ENCODE measurements at regions not wholly inside any gene's neighbourhood (a gene's known extent, or its start where the extent isn't known, plus 50 kb on each side); places are given as distances from the start of the nearest gene placed in this dataset.

DNA sequence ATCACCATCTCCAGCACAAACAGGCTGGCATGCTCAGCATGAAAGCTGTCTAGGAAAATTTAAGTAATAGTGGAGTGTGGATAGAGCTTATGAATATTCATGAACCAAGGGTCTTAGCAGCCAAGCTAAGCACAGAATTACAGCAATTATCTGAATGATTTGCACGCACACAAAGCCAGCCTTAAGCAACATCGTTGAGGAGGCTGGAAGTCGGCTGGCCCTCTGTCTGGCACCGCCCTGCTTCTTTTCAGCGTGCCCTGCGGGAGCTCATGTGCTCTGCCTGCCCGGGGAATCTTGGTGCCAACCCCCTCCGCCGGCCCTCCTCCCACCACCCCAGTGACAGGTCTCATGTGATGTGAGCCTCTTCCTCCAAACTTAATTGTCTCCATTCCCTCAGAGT is 540.1 kb downstream of the CMPK2 start:
- Histone ChIP-seq H3K9ac (ENCODE audit: low read depth, low read length) (no peak overlapping the region), H3K9me3 (ENCODE audit: insufficient read depth, low read length, severe bottlenecking) (no peaks in the 10 kb centered on the region), H3K36me3 (ENCODE audit: insufficient read depth, low read length) (no peaks in the 10 kb centered on the region), H2AFZ (ENCODE audit: low read depth, low read length) (no peak overlapping the region), H3K4me2 (ENCODE audit: insufficient read depth, low read length) (no peak overlapping the region), H3K79me2 (ENCODE audit: insufficient read depth, low read length) (no peaks in the 10 kb centered on the region), H3K27ac (ENCODE audit: low read length) (no peak overlapping the region), H3K27me3 (ENCODE audit: insufficient read depth, low read length, poor library complexity) (no peaks in the 10 kb centered on the region), H3K4me1 (ENCODE audit: insufficient read depth, low read length) (no peaks in the 10 kb centered on the region), H3K4me3 (ENCODE audit: low read depth in 1 of 2, low read length in 2 of 2) (no peak overlapping the region), H4K20me1 (ENCODE audit: insufficient read depth, low read length) (no peaks in the 10 kb centered on the region)
- TF ChIP-seq, protein P1, sequence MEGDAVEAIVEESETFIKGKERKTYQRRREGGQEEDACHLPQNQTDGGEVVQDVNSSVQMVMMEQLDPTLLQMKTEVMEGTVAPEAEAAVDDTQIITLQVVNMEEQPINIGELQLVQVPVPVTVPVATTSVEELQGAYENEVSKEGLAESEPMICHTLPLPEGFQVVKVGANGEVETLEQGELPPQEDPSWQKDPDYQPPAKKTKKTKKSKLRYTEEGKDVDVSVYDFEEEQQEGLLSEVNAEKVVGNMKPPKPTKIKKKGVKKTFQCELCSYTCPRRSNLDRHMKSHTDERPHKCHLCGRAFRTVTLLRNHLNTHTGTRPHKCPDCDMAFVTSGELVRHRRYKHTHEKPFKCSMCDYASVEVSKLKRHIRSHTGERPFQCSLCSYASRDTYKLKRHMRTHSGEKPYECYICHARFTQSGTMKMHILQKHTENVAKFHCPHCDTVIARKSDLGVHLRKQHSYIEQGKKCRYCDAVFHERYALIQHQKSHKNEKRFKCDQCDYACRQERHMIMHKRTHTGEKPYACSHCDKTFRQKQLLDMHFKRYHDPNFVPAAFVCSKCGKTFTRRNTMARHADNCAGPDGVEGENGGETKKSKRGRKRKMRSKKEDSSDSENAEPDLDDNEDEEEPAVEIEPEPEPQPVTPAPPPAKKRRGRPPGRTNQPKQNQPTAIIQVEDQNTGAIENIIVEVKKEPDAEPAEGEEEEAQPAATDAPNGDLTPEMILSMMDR (IDR thresholded peaks at IDR 0.05; ENCODE audit: borderline replicate concordance, extremely low read depth, low read length, poor library complexity, severe bottlenecking): no peak
- TF ChIP-seq EZH2 (IDR thresholded peaks at IDR 0.05; ENCODE audit: borderline replicate concordance, low read depth, low read length, severe bottlenecking): no peak
- DNase-seq: no peak
- ATAC-seq (ENCODE audit: insufficient read depth, low read depth): no peak

DNA sequence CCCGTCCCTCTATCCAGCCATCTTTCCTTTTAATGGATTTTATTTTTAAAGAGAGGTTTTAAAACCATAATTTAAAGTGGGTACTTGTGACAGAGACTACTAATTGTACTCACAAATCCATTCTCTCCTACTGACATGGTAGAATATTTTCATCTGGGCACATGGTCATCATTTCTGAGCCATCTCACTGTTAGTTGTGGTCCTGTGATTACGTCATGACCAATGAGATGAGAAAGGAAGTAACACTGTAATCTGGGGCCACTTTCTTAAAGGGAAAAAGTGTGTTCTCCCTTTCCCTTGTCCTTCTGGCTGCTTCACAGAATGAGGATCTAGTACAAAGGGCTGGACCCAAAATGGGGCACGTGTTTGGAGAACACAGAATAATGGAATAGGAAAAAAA is 538.7 kb downstream of the CMPK2 start:
- Histone ChIP-seq H2AFZ (ENCODE audit: low read depth, low read length) (no peak overlapping the region), H4K20me1 (ENCODE audit: insufficient read depth, low read length) (no peaks in the 10 kb centered on the region), H3K9me3 (ENCODE audit: insufficient read depth, low read length, severe bottlenecking) (no peaks in the 10 kb centered on the region), H3K9ac (ENCODE audit: low read depth, low read length) (no peak overlapping the region), H3K4me1 (ENCODE audit: insufficient read depth, low read length) (no peaks in the 10 kb centered on the region), H3K4me2 (ENCODE audit: insufficient read depth, low read length) (no peak overlapping the region), H3K27me3 (ENCODE audit: insufficient read depth, low read length, poor library complexity) (no peaks in the 10 kb centered on the region), H3K36me3 (ENCODE audit: insufficient read depth, low read length) (no peaks in the 10 kb centered on the region), H3K4me3 (ENCODE audit: low read depth in 1 of 2, low read length in 2 of 2) (no peak overlapping the region), H3K79me2 (ENCODE audit: insufficient read depth, low read length) (no peaks in the 10 kb centered on the region), H3K27ac (ENCODE audit: low read length) (no peak overlapping the region)
- TF ChIP-seq, protein P1 (IDR thresholded peaks at IDR 0.05; ENCODE audit: borderline replicate concordance, extremely low read depth, low read length, poor library complexity, severe bottlenecking): no peak
- no peak for TF ChIP-seq EZH2 (IDR thresholded peaks at IDR 0.05; ENCODE audit: borderline replicate concordance, low read depth, low read length, severe bottlenecking)
- DNase-seq (no peak), ATAC-seq (ENCODE audit: insufficient read depth, low read depth) (no peak)

DNA sequence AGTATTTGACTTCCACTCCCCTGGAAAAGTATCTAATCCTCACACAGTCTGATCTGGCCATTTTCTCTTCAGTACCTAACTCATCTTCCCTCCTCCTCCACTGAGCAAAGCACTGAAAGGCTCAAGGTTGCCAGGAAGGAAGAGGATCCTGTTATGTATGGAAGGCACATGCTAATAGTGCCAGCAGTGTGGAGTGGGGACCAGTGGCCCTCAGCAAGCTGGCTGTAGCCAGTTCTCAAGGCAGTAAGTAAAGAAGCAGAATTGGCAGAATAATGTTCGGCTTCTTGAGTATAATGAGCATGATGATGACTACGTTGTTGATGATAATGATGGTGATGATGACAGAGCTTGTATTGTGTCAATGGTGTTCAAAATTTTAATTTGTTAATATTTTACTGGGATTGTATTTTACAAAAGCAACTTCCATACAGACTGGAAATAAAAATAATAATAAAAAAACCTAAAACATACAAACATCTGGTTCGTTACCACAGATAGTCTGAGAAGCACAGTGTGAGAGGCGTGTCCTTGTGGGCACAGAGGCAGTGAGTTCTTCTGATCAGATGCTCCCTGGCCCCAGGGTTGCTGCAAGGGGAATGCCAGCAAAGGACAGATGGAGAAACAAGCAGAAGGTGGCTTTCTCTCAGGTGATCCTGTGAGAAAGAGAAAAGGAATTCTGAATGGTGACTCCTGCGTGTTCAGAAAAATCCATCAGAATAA is 528.8 kb downstream of the CMPK2 start:
- H2AFZ ChIP-seq (ENCODE audit: low read depth, low read length): no peak overlapping the region
- no peak for ATAC-seq (ENCODE audit: insufficient read depth, low read depth)
- no peaks in the 10 kb centered on the region for H3K4me1 ChIP-seq (ENCODE audit: insufficient read depth, low read length)
- no peak for DNase-seq
- no peaks in the 10 kb centered on the region for H3K9me3 ChIP-seq (ENCODE audit: insufficient read depth, low read length, severe bottlenecking)
- TF ChIP-seq EZH2 (IDR thresholded peaks at IDR 0.05; ENCODE audit: borderline replicate concordance, low read depth, low read length, severe bottlenecking): no peak
- TF ChIP-seq, protein P1 (IDR thresholded peaks at IDR 0.05; ENCODE audit: borderline replicate concordance, extremely low read depth, low read length, poor library complexity, severe bottlenecking): no peak
- H3K36me3 ChIP-seq (ENCODE audit: insufficient read depth, low read length): no peaks in the 10 kb centered on the region
- no peaks in the 10 kb centered on the region for H4K20me1 ChIP-seq (ENCODE audit: insufficient read depth, low read length)
- no peak overlapping the region for H3K4me2 ChIP-seq (ENCODE audit: insufficient read depth, low read length)
- peaks cover 6% of the 10 kb centered on the region for H3K27me3 ChIP-seq (ENCODE audit: insufficient read depth, low read length, poor library complexity)
- no peak overlapping the region for H3K27ac ChIP-seq (ENCODE audit: low read length)
- H3K9ac ChIP-seq (ENCODE audit: low read depth, low read length): no peak overlapping the region
- no peak overlapping the region for H3K4me3 ChIP-seq (ENCODE audit: low read depth in 1 of 2, low read length in 2 of 2)
- H3K79me2 ChIP-seq (ENCODE audit: insufficient read depth, low read length): no peaks in the 10 kb centered on the region
